Tibial artery (tissue), 4 donors: ENCODE measurements at regions not wholly inside any gene's neighbourhood (a gene's known extent, or its start where the extent isn't known, plus 50 kb on each side); places are given as distances from the start of the nearest gene placed in this dataset.
"Not testable (repeated sequence)": the region's sequence is repeated elsewhere in the genome, so short reads cannot be mapped to it uniquely, and the experiment has no call there.

Source experiments
- DNase-seq, 2 donors: peaks; one replicate each; pipeline ENCODE4 v3.0.0-alpha.2; 2019
- H3K27ac ChIP-seq, 2 donors: fragments of 200-600 bp; sonication (generic) in 1 of 2; 1 replicate in 1 of 2; 2 replicates in 1 of 2; pipeline ENCODE4 v1.5.1; 2018 to 2019; ENCODE audit warnings: mild to moderate bottlenecking in 1 of 2
- H3K27me3 ChIP-seq, 2 donors: fragments of 200-600 bp; sonication (generic) in 1 of 2; one replicate each; pipeline versions ENCODE4 v1.5.1 to v1.6.0; 2016 to 2019
- H3K36me3 ChIP-seq, 3 donors: fragments of 200-600 bp; sonication (generic) in 2 of 3; one replicate each; pipeline ENCODE4 v1.5.1; 2016 to 2019; ENCODE audit warnings: mild to moderate bottlenecking in 2 of 3
- H3K4me1 ChIP-seq, 4 donors: fragments of 200-600 bp; sonication (generic) in 2 of 4; 1 replicate in 3 of 4; 2 replicates in 1 of 4; pipeline ENCODE4 v1.5.1; 2016 to 2019
- H3K4me3 ChIP-seq, 2 donors: fragments of 200-600 bp; sonication (generic) in 1 of 2; 1 replicate in 1 of 2; 2 replicates in 1 of 2; pipeline ENCODE4 v1.5.1; 2018 to 2019; ENCODE audit warnings: mild to moderate bottlenecking in 2 of 2
- H3K9me3 ChIP-seq, 3 donors: fragments of 200-600 bp; sonication (generic) in 1 of 3; one replicate each; pipeline ENCODE4 v1.5.1; 2016 to 2019
- CTCF ChIP-seq, 2 experiments: fragments of 200-600 bp in 1 of 2; fragments of 450-650 bp in 1 of 2; IDR thresholded peaks; one replicate each; pipeline ENCODE4 v1.5.1; 2017 to 2019; ENCODE audit warnings: antibody characterized with exemption in 2 of 2, mild to moderate bottlenecking in 1 of 2, moderate library complexity in 1 of 2
- intact Hi-C: fragments of 100-400 bp; cut with DNase I; formaldehyde crosslinking; loops from one replicate; pipeline ENCODE4 v1.15.0; 2023; ENCODE audit warnings: low total_unique reads

DNA sequence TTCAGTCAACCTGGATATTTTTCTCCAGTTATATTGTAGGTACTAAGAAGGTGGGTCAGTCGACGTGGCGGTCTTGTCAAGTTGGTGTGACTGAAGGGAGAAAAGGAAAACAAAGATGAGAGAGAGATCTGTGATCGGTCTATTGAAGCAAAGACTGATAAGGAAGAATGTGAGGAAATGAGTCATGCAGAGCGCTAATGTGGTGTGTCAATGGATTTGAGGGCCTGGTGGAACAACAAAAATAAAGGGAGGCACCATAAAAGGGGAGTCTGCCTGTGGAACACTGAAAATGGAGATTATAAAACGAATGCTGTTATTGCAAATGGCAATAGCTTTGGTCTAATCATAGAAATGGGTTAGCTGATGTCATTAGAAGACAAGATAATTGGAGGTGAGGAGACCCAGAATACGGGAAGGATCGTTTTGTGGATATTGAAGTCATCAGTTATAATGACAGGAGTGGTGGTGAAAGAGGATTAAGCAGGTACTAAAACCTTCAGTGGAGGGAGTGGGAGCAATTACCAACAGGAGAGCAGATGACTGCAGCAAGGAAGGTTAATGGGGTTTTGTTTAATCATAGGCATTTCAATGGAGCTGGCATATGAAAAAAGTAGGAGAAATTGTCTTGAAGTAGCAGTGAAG is 599.1 kb upstream of the FSHR start:
- H3K27me3 ChIP-seq: no peaks in the 10 kb centered on the region
- TF ChIP-seq CTCF (IDR thresholded peaks at IDR 0.05): no peak
- H3K27ac ChIP-seq: no peak overlapping the region
- no peaks in the 10 kb centered on the region for H3K36me3 ChIP-seq
- no peak overlapping the region for H3K4me3 ChIP-seq
- intact Hi-C loops: no loop called here
- no peaks in the 10 kb centered on the region for H3K4me1 ChIP-seq
- H3K9me3 ChIP-seq: no peaks in the 10 kb centered on the region
- no peak for DNase-seq

GRCh38 chr2:49737606-49738005 is 583.3 kb upstream of the FSHR start:
- no peaks in the 10 kb centered on the region for H3K4me1 ChIP-seq
- H3K27me3 ChIP-seq: no peaks in the 10 kb centered on the region
- no peak overlapping the region for H3K4me3 ChIP-seq
- no peak for DNase-seq
- no peaks in the 10 kb centered on the region for H3K36me3 ChIP-seq
- no peak for TF ChIP-seq CTCF (IDR thresholded peaks at IDR 0.05)
- H3K27ac ChIP-seq: no peak overlapping the region
- intact Hi-C loops: no loop called here
- H3K9me3 ChIP-seq: peaks cover 0 to 5% (median 0%) of the 10 kb centered on the region in 3 donors

DNA sequence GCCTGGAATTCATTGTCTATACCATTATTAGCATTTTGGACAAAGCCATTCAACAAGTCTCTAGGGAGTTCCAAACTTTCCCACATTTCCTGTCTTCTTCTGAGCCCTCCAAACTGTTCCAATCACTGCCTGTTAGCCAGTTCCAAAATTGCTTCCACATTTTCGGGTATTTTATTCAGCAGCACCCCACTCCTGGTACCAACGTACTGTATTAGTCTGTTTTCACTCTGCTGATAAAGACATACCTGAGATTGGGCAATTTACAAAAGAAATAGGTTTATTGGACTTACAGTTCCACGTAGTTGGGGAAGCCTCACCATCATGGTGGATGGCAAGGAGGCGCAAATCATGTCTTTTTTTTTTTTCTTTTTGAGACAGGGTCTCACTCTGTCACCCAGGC is 578.6 kb upstream of the FSHR start:
- intact Hi-C loops, H3K27me3 ChIP-seq, H3K27ac ChIP-seq, H3K36me3 ChIP-seq, DNase-seq, H3K4me3 ChIP-seq, H3K9me3 ChIP-seq, H3K4me1 ChIP-seq: not testable (repeated sequence)

DNA sequence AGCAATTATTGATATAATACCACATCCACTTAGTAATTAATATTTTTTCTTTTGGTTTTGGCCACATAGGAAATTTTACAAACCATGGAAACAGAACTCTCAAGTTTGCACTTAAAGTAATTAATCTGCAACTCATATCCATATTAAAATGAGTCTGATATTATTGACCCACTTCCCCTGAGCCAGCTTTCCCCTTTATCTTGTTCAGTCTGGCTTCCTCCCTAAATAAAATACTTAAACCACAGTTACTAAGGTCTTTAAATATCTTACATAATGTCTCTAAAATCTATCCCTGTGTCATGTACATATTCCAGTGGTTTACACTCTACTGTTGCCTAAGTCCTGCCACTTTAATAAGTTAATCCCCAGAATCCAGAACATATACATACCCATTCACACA is 564.9 kb upstream of the FSHR start:
- TF ChIP-seq CTCF (IDR thresholded peaks at IDR 0.05): no peak
- no peak for DNase-seq
- no peaks in the 10 kb centered on the region for H3K36me3 ChIP-seq
- intact Hi-C loops: no loop called here
- no peaks in the 10 kb centered on the region for H3K9me3 ChIP-seq
- no peaks in the 10 kb centered on the region for H3K27me3 ChIP-seq
- H3K27ac ChIP-seq: no peak overlapping the region
- no peak overlapping the region for H3K4me3 ChIP-seq
- H3K4me1 ChIP-seq: no peaks in the 10 kb centered on the region

- intact Hi-C loops: no loop called here
- TF ChIP-seq CTCF (IDR thresholded peaks at IDR 0.05): no peak
- Histone ChIP-seq H3K27ac (no peak overlapping the region), H3K4me3 (no peak overlapping the region), H3K36me3 (no peaks in the 10 kb centered on the region), H3K9me3 (no peaks in the 10 kb centered on the region), H3K4me1 (no peaks in the 10 kb centered on the region), H3K27me3 (no peaks in the 10 kb centered on the region)
- no peak for DNase-seq
These were observed 561.3 kb upstream of the FSHR start for GRCh38 chr2:49715597-49715996.

DNA sequence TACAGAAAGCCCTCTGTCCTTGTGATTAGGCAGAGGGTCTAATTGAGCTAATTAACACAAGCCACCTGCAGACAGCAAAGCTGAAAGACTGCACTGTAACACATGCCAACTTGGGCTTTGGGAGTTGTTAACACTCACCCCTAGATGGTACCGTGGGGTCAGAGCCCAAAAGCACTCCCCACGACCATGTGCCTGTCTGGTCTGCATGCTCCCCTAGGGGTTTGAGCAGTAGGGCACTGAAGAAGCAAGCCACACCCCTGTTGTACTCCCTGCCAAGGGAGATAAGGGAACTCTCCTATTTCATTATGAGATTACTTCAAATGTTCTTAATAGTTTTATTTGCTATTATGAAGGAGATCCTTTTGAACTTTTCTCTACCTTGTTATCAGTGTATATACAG is 560.1 kb upstream of the FSHR start:
- DNase-seq: no peak
- H3K4me3 ChIP-seq: no peak overlapping the region
- no peak for TF ChIP-seq CTCF (IDR thresholded peaks at IDR 0.05)
- no peaks in the 10 kb centered on the region for H3K27me3 ChIP-seq
- H3K27ac ChIP-seq: no peak overlapping the region
- no peaks in the 10 kb centered on the region for H3K4me1 ChIP-seq
- no peaks in the 10 kb centered on the region for H3K9me3 ChIP-seq
- intact Hi-C loops: no loop called here
- no peaks in the 10 kb centered on the region for H3K36me3 ChIP-seq
